Thoracic aorta (tissue), 2 donors: ENCODE measurements at regions not wholly inside any gene's neighbourhood (a gene's known extent, or its start where the extent isn't known, plus 50 kb on each side); places are given as distances from the start of the nearest gene placed in this dataset.

Experiments used
- ATAC-seq: fragments of 150-250 bp; one replicate; pipeline ENCODE4 v1.8.0; 2017; ENCODE audit warnings: low read depth; ENCODE audit not compliant: insufficient number of reproducible peaks, low FRiP score
- DNase-seq: peaks from one replicate; pipeline ENCODE4 v3.0.0-alpha.2; 2020; ENCODE audit warnings: low spot score
- H3K27ac ChIP-seq, 2 donors: fragments of 200-600 bp; sonication (generic); 1 replicate in 1 of 2; 2 replicates in 1 of 2; pipeline ENCODE4 v1.5.1; 2016; ENCODE audit warnings: mild to moderate bottlenecking in 2 of 2, moderate library complexity in 2 of 2
- H3K27me3 ChIP-seq: fragments of 200-600 bp; sonication (generic); replicated peaks from 2 replicates; pipeline ENCODE4 v1.6.0; 2016; ENCODE audit warnings: mild to moderate bottlenecking; ENCODE audit not compliant: insufficient read depth
- H3K36me3 ChIP-seq: fragments of 200-600 bp; sonication (generic); one replicate; pipeline ENCODE4 v1.5.1; 2016
- H3K4me1 ChIP-seq, 2 donors: fragments of 200-600 bp; sonication (generic); 1 replicate in 1 of 2; 2 replicates in 1 of 2; pipeline versions ENCODE4 v1.5.1 to v1.6.0; 2016; ENCODE audit warnings: low read depth in 2 of 2, mild to moderate bottlenecking in 1 of 2; ENCODE audit not compliant: control insufficient read depth in 1 of 2
- H3K4me3 ChIP-seq: fragments of 200-600 bp; sonication (generic); 2 replicates; pipeline ENCODE4 v1.5.1; 2016; ENCODE audit warnings: mild to moderate bottlenecking
- H3K9me3 ChIP-seq: fragments of 200-600 bp; sonication (generic); 2 replicates; pipeline ENCODE4 v1.5.1; 2016
- CTCF ChIP-seq: fragments of 200-600 bp; sonication (generic); IDR thresholded peaks from one replicate; pipeline ENCODE4 v1.5.1; 2019; ENCODE audit warnings: antibody characterized with exemption

GRCh38 chr9:108339251-108339650 lies 516.5 kb downstream of the ACTL7B start:
- no peak for DNase-seq
- no peak overlapping the region for H3K4me3 ChIP-seq
- TF ChIP-seq CTCF = no peak
- H3K36me3 ChIP-seq = no peaks in the 10 kb centered on the region
- H3K4me1 ChIP-seq = no peaks in the 10 kb centered on the region
- H3K27me3 ChIP-seq = no peaks in the 10 kb centered on the region
- H3K9me3 ChIP-seq = no peaks in the 10 kb centered on the region
- ATAC-seq = no peak
- no peak overlapping the region for H3K27ac ChIP-seq

GRCh38 chr9:108336575-108336974 lies 519.2 kb downstream of the ACTL7B start:
- Histone ChIP-seq H3K36me3 (no peaks in the 10 kb centered on the region), H3K4me3 (no peak overlapping the region), H3K4me1 (no peaks in the 10 kb centered on the region), H3K9me3 (no peaks in the 10 kb centered on the region), H3K27ac (no peak overlapping the region), H3K27me3 (no peaks in the 10 kb centered on the region)
- ATAC-seq = no peak
- TF ChIP-seq CTCF = no peak
- no peak for DNase-seq

GRCh38 chr9:108333530-108333983 lies 522.2 kb downstream of the ACTL7B start:
- no peak for DNase-seq
- H3K36me3 ChIP-seq = no peaks in the 10 kb centered on the region
- H3K4me1 ChIP-seq = no peaks in the 10 kb centered on the region
- H3K9me3 ChIP-seq = no peaks in the 10 kb centered on the region
- H3K27ac ChIP-seq = no peak overlapping the region
- no peak for TF ChIP-seq CTCF
- no peak overlapping the region for H3K4me3 ChIP-seq
- no peaks in the 10 kb centered on the region for H3K27me3 ChIP-seq
- no peak for ATAC-seq

- Histone ChIP-seq H3K27ac (no peak overlapping the region), H3K9me3 (peaks cover 6% of the 10 kb centered on the region), H3K4me1 (no peaks in the 10 kb centered on the region), H3K27me3 (no peaks in the 10 kb centered on the region), H3K4me3 (no peak overlapping the region), H3K36me3 (no peaks in the 10 kb centered on the region)
- DNase-seq (no peak), ATAC-seq (no peak)
- no peak for TF ChIP-seq CTCF
These were observed 524.2 kb downstream of the ACTL7B start for GRCh38 chr9:108331596-108331995.

GRCh38 chr9:108325406-108325805 lies 530.4 kb downstream of the ACTL7B start:
- Histone ChIP-seq H3K4me1 (no peaks in the 10 kb centered on the region), H3K27me3 (no peaks in the 10 kb centered on the region), H3K4me3 (no peak overlapping the region), H3K9me3 (peaks cover 6% of the 10 kb centered on the region), H3K36me3 (no peaks in the 10 kb centered on the region), H3K27ac (no peak overlapping the region)
- ATAC-seq (no peak), DNase-seq (no peak)
- TF ChIP-seq CTCF = no peak
